H9 (cell line): ENCODE measurements at regions not wholly inside any gene's neighbourhood (a gene's known extent, or its start where the extent isn't known, plus 50 kb on each side); places are given as distances from the start of the nearest gene placed in this dataset.

ENCODE experiments used
- DNase-seq: peaks from one replicate; pipeline ENCODE4 v3.0.0-alpha.2; 2017
- H2AFZ ChIP-seq: one replicate; pipeline ENCODE4 v1.6.1; 2013; ENCODE audit warnings: mild to moderate bottlenecking, low read length, control low read depth, moderate library complexity
- H2AK5ac ChIP-seq: 2 replicates; pipeline ENCODE4 v1.6.1; 2013; ENCODE audit warnings: low read length, control low read depth, mixed read lengths; ENCODE audit not compliant: insufficient read length
- H2BK120ac ChIP-seq: one replicate; pipeline ENCODE4 v1.6.1; 2013; ENCODE audit warnings: low read depth, mild to moderate bottlenecking, low read length, control low read depth, inconsistent platforms; ENCODE audit not compliant: poor library complexity, severe bottlenecking
- H2BK12ac ChIP-seq: 2 replicates; pipeline ENCODE4 v1.6.1; 2013; ENCODE audit warnings: low read length, control low read depth, mixed read lengths, low read depth; ENCODE audit not compliant: insufficient read length
- H2BK15ac ChIP-seq: 2 replicates; pipeline ENCODE4 v1.6.1; 2013; ENCODE audit warnings: low read depth, low read length, control low read depth
- H2BK20ac ChIP-seq: one replicate; pipeline ENCODE4 v1.6.1; 2013; ENCODE audit warnings: low read depth, mild to moderate bottlenecking, low read length, control low read depth, inconsistent platforms; ENCODE audit not compliant: poor library complexity, severe bottlenecking
- H2BK5ac ChIP-seq: 2 replicates; pipeline ENCODE4 v1.6.1; 2013; ENCODE audit warnings: low read length, control low read depth, mixed read lengths; ENCODE audit not compliant: insufficient read length
- H3K14ac ChIP-seq: 2 replicates; pipeline ENCODE4 v1.6.1; 2013; ENCODE audit warnings: low read length, control low read depth; ENCODE audit not compliant: insufficient read depth
- H3K18ac ChIP-seq: 2 replicates; pipeline ENCODE4 v1.6.1; 2013; ENCODE audit warnings: low read depth, mild to moderate bottlenecking, mixed read lengths, low read length, control low read depth; ENCODE audit not compliant: insufficient read length
- H3K23ac ChIP-seq: 2 replicates; pipeline ENCODE4 v1.6.1; 2013; ENCODE audit warnings: low read length, control low read depth, mixed read lengths, low read depth; ENCODE audit not compliant: insufficient read length
- H3K23me2 ChIP-seq: 2 replicates; pipeline ENCODE4 v1.6.1; 2013; ENCODE audit warnings: low read depth, mild to moderate bottlenecking, mixed read lengths, low read length, control low read depth; ENCODE audit not compliant: insufficient read length, poor library complexity, severe bottlenecking
- H3K27ac ChIP-seq: 2 replicates; pipeline ENCODE4 v1.5.1; 2013; ENCODE audit warnings: low read length, control low read depth, mixed read lengths, low read depth; ENCODE audit not compliant: insufficient read length
- H3K27me3 ChIP-seq: 2 replicates; pipeline ENCODE4 v1.6.1; 2013; ENCODE audit warnings: low read length, control low read depth, inconsistent platforms; ENCODE audit not compliant: insufficient read depth
- H3K4ac ChIP-seq: 2 replicates; pipeline ENCODE4 v1.6.1; 2013; ENCODE audit warnings: low read depth, mild to moderate bottlenecking, control low read depth, inconsistent platforms, low read length, moderate library complexity
- H3K4me1 ChIP-seq: 2 replicates; pipeline ENCODE4 v1.6.1; 2013; ENCODE audit warnings: low read length, control low read depth, inconsistent platforms; ENCODE audit not compliant: insufficient read depth
- H3K4me2 ChIP-seq: 2 replicates; pipeline ENCODE4 v1.6.1; 2013; ENCODE audit warnings: low read length, control low read depth, mixed read lengths; ENCODE audit not compliant: insufficient read length, insufficient read depth
- H3K56ac ChIP-seq: 2 replicates; pipeline ENCODE4 v1.6.1; 2013; ENCODE audit warnings: low read depth, mild to moderate bottlenecking, mixed read lengths, low read length, control low read depth; ENCODE audit not compliant: insufficient read length
- H3K79me1 ChIP-seq: 2 replicates; pipeline ENCODE4 v1.6.1; 2013; ENCODE audit warnings: low read depth, mild to moderate bottlenecking, moderate library complexity, low read length, control low read depth, inconsistent platforms; ENCODE audit not compliant: insufficient read depth, poor library complexity, severe bottlenecking
- H3K79me2 ChIP-seq: 2 replicates; pipeline ENCODE4 v1.6.1; 2013; ENCODE audit warnings: low read length, control low read depth, inconsistent platforms; ENCODE audit not compliant: insufficient read depth
- H3K9ac ChIP-seq: 2 replicates; pipeline ENCODE4 v1.6.1; 2013; ENCODE audit warnings: low read length, control low read depth, mixed read lengths; ENCODE audit not compliant: insufficient read length; ENCODE audit errors: extremely low read depth
- H3K9me3 ChIP-seq: one replicate; pipeline ENCODE4 v1.6.1; 2013; ENCODE audit warnings: low read depth, low read length, inconsistent platforms; ENCODE audit not compliant: control insufficient read depth
- H3T11ph ChIP-seq: one replicate; pipeline ENCODE4 v1.6.1; 2013; ENCODE audit warnings: mild to moderate bottlenecking, low read length, control low read depth, inconsistent platforms
- H4K20me1 ChIP-seq: one replicate; pipeline ENCODE4 v1.6.1; 2013; ENCODE audit not compliant: control insufficient read depth, insufficient read length, insufficient read depth
- H4K5ac ChIP-seq: 2 replicates; pipeline ENCODE4 v1.6.1; 2013; ENCODE audit warnings: low read depth, mild to moderate bottlenecking, mixed read lengths, low read length, control low read depth; ENCODE audit not compliant: insufficient read length
- H4K8ac ChIP-seq: replicated peaks from 2 replicates; pipeline ENCODE4 v1.6.1; 2013; ENCODE audit warnings: low read length, control low read depth, mixed read lengths, low read depth; ENCODE audit not compliant: insufficient read length
- H4K91ac ChIP-seq: 2 replicates; pipeline ENCODE4 v1.6.1; 2013; ENCODE audit warnings: low read depth, mild to moderate bottlenecking, moderate library complexity, mixed read lengths, low read length, control low read depth; ENCODE audit not compliant: insufficient read length
- H3K27ac Mint-ChIP-seq, 3 experiments: 2 replicates in 2 of 3; 3 replicates in 1 of 3; pipeline ENCODE4 v1.8.0; 2020 to 2021; ENCODE audit warnings: mixed read lengths in 3 of 3, mild to moderate bottlenecking in 1 of 3, moderate library complexity in 1 of 3
- H3K27me3 Mint-ChIP-seq: 2 replicates; pipeline ENCODE4 v1.8.0; 2021; ENCODE audit warnings: low read depth, mild to moderate bottlenecking, moderate library complexity, mixed read lengths
- H3K36me3 Mint-ChIP-seq, 3 experiments: 2 replicates in 2 of 3; 3 replicates in 1 of 3; pipeline ENCODE4 v1.8.0; 2020 to 2021; ENCODE audit warnings: low read depth in 3 of 3, mixed read lengths in 3 of 3; ENCODE audit not compliant: insufficient read depth in 1 of 3
- H3K4me1 Mint-ChIP-seq, 2 experiments: 2 replicates each; pipeline ENCODE4 v1.8.0; 2020; ENCODE audit warnings: mixed read lengths in 2 of 2
- H3K4me3 Mint-ChIP-seq, 2 experiments: 2 replicates in 1 of 2; 3 replicates in 1 of 2; pipeline ENCODE4 v1.8.0; 2020 to 2021; ENCODE audit warnings: mild to moderate bottlenecking in 2 of 2, mixed read lengths in 2 of 2, moderate library complexity in 1 of 2
- H3K9me3 Mint-ChIP-seq, 2 experiments: 2 replicates in 1 of 2; 3 replicates in 1 of 2; pipeline ENCODE4 v1.8.0; 2020; ENCODE audit warnings: mild to moderate bottlenecking in 2 of 2, mixed read lengths in 2 of 2, moderate library complexity in 1 of 2
- WGBS: extraction: QIAGEN DNeasy Blood & Tissue Kit; methylation state at CpG from one replicate; pipeline ENCODE4 v1.1.7; 2013; ENCODE audit warnings: missing lambda C conversion rate, low lambda C conversion rate, mixed read lengths; ENCODE audit not compliant: insufficient read length; ENCODE audit errors: extremely low coverage; 5-methylcytosine and 5-hydroxymethylcytosine counted together
- TF ChIP-seq, protein P1 (sequence below): fragments of 200-600 bp; sonication (generic); conservative IDR thresholded peaks from 3 replicates; pipeline ENCODE4 v1.8.0; 2021; ENCODE audit warnings: antibody characterized with exemption, mild to moderate bottlenecking

DNA sequence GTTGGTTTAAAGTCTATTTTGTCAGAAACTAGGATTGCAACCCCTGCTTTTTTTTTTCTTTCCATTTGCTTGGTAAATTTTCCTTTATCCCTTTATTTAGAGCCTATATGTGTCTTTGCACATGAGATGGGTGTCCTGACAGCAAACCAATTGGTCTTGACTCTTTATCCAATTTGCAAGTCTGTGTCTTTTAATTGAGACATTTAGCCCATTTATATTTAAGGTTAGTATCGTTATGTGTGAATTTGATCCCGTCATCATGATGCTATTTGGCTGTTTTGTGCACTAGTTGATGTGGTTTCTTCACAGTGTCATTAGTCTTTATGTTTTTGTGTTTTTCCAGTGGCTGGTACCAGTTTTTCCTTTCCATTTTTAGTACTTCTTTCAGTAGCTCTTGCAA lies 127.7 kb upstream of the ZNF267 start:
- H3K27me3 Mint-ChIP-seq, result no peaks in the 10 kb centered on the region
- TF ChIP-seq, protein P1, sequence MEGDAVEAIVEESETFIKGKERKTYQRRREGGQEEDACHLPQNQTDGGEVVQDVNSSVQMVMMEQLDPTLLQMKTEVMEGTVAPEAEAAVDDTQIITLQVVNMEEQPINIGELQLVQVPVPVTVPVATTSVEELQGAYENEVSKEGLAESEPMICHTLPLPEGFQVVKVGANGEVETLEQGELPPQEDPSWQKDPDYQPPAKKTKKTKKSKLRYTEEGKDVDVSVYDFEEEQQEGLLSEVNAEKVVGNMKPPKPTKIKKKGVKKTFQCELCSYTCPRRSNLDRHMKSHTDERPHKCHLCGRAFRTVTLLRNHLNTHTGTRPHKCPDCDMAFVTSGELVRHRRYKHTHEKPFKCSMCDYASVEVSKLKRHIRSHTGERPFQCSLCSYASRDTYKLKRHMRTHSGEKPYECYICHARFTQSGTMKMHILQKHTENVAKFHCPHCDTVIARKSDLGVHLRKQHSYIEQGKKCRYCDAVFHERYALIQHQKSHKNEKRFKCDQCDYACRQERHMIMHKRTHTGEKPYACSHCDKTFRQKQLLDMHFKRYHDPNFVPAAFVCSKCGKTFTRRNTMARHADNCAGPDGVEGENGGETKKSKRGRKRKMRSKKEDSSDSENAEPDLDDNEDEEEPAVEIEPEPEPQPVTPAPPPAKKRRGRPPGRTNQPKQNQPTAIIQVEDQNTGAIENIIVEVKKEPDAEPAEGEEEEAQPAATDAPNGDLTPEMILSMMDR, result no peak
- no peak overlapping the region for H2BK20ac ChIP-seq
- H2AFZ ChIP-seq, result no peak overlapping the region
- no peak overlapping the region for H2AK5ac ChIP-seq
- no peaks in the 10 kb centered on the region for H3K79me1 ChIP-seq
- no peak overlapping the region for H3K4me3 Mint-ChIP-seq
- no peak overlapping the region for H4K91ac ChIP-seq
- H3K56ac ChIP-seq, result no peak overlapping the region
- no peak overlapping the region for H3K4me2 ChIP-seq
- no peak overlapping the region for H3T11ph ChIP-seq
- no peaks in the 10 kb centered on the region for H3K4me1 ChIP-seq
- no peak overlapping the region for H3K23ac ChIP-seq
- no CpG with 5 or more reads among the region's 2 CpGs for WGBS
- H3K27me3 ChIP-seq, result no peaks in the 10 kb centered on the region
- H3K4ac ChIP-seq, result no peak overlapping the region
- no peak overlapping the region for H4K8ac ChIP-seq
- H3K36me3 Mint-ChIP-seq, result peaks cover 83 to 95% (median 89%) of the 10 kb centered on the region in 3 experiments
- H2BK12ac ChIP-seq, result no peak overlapping the region
- H3K9me3 Mint-ChIP-seq, result peaks cover 90 to 96% of the 10 kb centered on the region in 2 experiments
- H4K20me1 ChIP-seq, result no peaks in the 10 kb centered on the region
- H3K79me2 ChIP-seq, result peaks cover 2% of the 10 kb centered on the region; the same call in 1 of the 2 replicates
- H3K4me1 Mint-ChIP-seq, result no peaks in the 10 kb centered on the region
- no peak for DNase-seq
- no peak overlapping the region for H4K5ac ChIP-seq
- H3K23me2 ChIP-seq, result no peaks in the 10 kb centered on the region
- H3K9me3 ChIP-seq, result peaks cover 38% of the 10 kb centered on the region
- no peak overlapping the region for H2BK15ac ChIP-seq
- H3K27ac Mint-ChIP-seq, result no peak overlapping the region
- H3K9ac ChIP-seq, result no peak overlapping the region
- H2BK5ac ChIP-seq, result no peak overlapping the region
- H3K18ac ChIP-seq, result no peak overlapping the region
- H3K27ac ChIP-seq, result no peak overlapping the region
- no peak overlapping the region for H3K14ac ChIP-seq
- no peak overlapping the region for H2BK120ac ChIP-seq
